Neural progenitor cell (in vitro differentiated cells): ENCODE measurements at regions not wholly inside any gene's neighbourhood (a gene's known extent, or its start where the extent isn't known, plus 50 kb on each side); places are given as distances from the start of the nearest gene placed in this dataset.

Experiments used
- EZH2phosphoT487 ChIP-seq: fragments of 200-600 bp; sonication (generic); IDR thresholded peaks from 2 replicates; pipeline ENCODE4 v1.6.1; 2017; ENCODE audit warnings: antibody characterized with exemption
- TF ChIP-seq, protein P1 (sequence below): fragments of 200-600 bp; sonication (generic); IDR thresholded peaks from 2 replicates; pipeline ENCODE4 v1.5.1; 2017; ENCODE audit warnings: antibody characterized with exemption, mild to moderate bottlenecking

DNA sequence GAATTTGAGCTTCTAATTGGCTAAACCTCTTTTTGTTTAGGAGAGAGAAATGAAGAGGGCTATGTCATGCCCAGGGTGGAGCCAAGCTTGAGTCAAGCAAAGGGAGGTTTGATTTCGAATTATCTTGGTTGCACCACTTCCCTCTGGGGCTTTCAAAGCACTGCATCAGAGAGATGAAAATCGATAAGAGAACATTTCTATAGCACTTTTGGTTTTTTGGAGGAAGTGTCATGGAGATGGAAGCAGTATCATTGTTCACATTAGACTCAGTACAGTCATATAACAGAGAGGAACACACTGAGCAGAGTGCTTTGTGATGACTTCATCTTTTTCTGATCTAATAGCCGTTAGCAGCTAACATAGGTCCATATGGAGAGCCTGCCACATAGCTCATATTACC lies 120.3 kb upstream of the UXS1 start:
- TF ChIP-seq, protein P1, sequence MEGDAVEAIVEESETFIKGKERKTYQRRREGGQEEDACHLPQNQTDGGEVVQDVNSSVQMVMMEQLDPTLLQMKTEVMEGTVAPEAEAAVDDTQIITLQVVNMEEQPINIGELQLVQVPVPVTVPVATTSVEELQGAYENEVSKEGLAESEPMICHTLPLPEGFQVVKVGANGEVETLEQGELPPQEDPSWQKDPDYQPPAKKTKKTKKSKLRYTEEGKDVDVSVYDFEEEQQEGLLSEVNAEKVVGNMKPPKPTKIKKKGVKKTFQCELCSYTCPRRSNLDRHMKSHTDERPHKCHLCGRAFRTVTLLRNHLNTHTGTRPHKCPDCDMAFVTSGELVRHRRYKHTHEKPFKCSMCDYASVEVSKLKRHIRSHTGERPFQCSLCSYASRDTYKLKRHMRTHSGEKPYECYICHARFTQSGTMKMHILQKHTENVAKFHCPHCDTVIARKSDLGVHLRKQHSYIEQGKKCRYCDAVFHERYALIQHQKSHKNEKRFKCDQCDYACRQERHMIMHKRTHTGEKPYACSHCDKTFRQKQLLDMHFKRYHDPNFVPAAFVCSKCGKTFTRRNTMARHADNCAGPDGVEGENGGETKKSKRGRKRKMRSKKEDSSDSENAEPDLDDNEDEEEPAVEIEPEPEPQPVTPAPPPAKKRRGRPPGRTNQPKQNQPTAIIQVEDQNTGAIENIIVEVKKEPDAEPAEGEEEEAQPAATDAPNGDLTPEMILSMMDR: no peak
- TF ChIP-seq EZH2phosphoT487: no peak
